Esophagus muscularis mucosa (tissue), 4 donors: ENCODE measurements at regions not wholly inside any gene's neighbourhood (a gene's known extent, or its start where the extent isn't known, plus 50 kb on each side); places are given as distances from the start of the nearest gene placed in this dataset.

Experiments
- DNase-seq: peaks from one replicate; pipeline ENCODE4 v3.0.0-alpha.2; 2017; ENCODE audit errors: extremely low spot score
- H3K27ac ChIP-seq, 4 donors: fragments of 200-600 bp; sonication (generic); replicated peaks in 1 of 4; 1 replicate in 3 of 4; 2 replicates in 1 of 4; pipeline ENCODE4 v1.5.1; 2016 to 2019; ENCODE audit warnings: mild to moderate bottlenecking in 1 of 4
- H3K27me3 ChIP-seq, 4 donors: fragments of 200-600 bp; sonication (generic); one replicate each; pipeline versions ENCODE4 v1.5.1 to v1.6.0; 2016 to 2019
- H3K36me3 ChIP-seq, 4 donors: fragments of 200-600 bp; sonication (generic); one replicate each; pipeline ENCODE4 v1.5.1; 2016 to 2019
- H3K4me1 ChIP-seq, 4 donors: fragments of 200-600 bp; sonication (generic); one replicate each; pipeline ENCODE4 v1.5.1; 2016 to 2019
- H3K4me3 ChIP-seq, 4 donors: fragments of 200-600 bp; sonication (generic); 1 replicate in 2 of 4; 2 replicates in 2 of 4; pipeline ENCODE4 v1.5.1; 2016 to 2019; ENCODE audit warnings: mild to moderate bottlenecking in 4 of 4, moderate library complexity in 1 of 4
- H3K9me3 ChIP-seq, 4 donors: fragments of 200-600 bp; sonication (generic); 1 replicate in 3 of 4; 2 replicates in 1 of 4; pipeline ENCODE4 v1.5.1; 2016 to 2019
- EP300 ChIP-seq: sonication (generic); formaldehyde crosslinking; IDR thresholded peaks from one replicate; pipeline ENCODE4 v1.6.1; 2017; ENCODE audit warnings: antibody characterized with exemption
- POLR2A ChIP-seq: fragments of 450-650 bp; IDR thresholded peaks from one replicate; pipeline ENCODE4 v1.6.1; 2017; ENCODE audit warnings: antibody characterized with exemption, moderate library complexity, mild to moderate bottlenecking, low read depth
- POLR2AphosphoS5 ChIP-seq, 2 donors: sonication (generic); formaldehyde crosslinking; IDR thresholded peaks; one replicate each; pipeline ENCODE4 v1.6.1; 2017; ENCODE audit warnings: antibody characterized with exemption in 2 of 2
- WGBS: methylation state at CpG from one replicate; pipeline ENCODE4 v1.1.5; 2018; 5-methylcytosine and 5-hydroxymethylcytosine counted together
- intact Hi-C: fragments of 100-400 bp; cut with DNase I; formaldehyde crosslinking; loops from one replicate; pipeline ENCODE4 v1.15.1; 2023
- TF ChIP-seq, protein P1 (sequence below), 3 experiments: fragments of 200-600 bp in 2 of 3; fragments of 450-650 bp in 1 of 3; sonication (generic) in 2 of 3; IDR thresholded peaks; one replicate each; pipeline ENCODE4 v1.5.1; 2017 to 2019; ENCODE audit warnings: antibody characterized with exemption in 3 of 3, mild to moderate bottlenecking in 2 of 3, moderate library complexity in 1 of 3

DNA sequence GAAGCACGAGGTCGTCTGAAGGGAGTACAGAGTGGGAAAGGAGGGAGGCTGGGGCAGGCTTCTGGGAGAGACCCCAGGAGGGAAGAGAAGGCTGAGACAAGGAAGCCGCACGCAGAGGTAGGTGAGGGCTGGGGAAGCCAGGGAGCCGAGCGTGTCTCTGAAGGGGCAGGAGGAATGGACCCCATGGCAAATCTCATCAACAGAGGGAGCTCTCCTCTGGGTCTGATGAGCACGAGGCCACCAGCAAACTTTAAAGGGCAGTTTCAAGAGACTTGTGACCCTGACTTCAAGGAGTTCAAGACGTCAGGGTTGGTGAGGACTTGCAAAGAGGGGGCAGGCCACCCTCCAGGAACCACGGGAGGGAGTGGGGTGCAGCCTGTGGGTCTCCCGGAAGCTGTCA lies 326.2 kb upstream of the IRX2 start:
- 66% methylated on average over 10 of the region's 10 CpGs for WGBS

DNA sequence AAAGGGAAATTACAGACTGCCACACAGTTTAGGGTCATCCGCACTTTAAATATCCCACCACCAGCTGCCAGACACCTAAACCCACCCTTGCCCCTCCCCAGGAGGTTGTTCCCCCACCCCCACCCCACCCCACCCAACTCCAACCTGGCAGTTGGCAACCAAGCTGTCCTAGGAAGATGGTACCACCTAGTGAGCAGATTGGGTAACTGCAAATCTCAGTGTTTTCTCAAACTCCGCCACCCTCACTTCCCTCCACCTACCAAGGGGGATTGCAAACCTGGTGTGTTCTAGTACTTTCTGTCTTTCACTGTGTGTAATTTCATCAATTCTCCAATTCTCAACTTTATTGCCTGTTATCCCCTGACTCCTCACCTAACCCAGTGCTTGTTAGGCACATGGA lies 323.8 kb upstream of the IRX2 start:
- TF ChIP-seq, protein P1, sequence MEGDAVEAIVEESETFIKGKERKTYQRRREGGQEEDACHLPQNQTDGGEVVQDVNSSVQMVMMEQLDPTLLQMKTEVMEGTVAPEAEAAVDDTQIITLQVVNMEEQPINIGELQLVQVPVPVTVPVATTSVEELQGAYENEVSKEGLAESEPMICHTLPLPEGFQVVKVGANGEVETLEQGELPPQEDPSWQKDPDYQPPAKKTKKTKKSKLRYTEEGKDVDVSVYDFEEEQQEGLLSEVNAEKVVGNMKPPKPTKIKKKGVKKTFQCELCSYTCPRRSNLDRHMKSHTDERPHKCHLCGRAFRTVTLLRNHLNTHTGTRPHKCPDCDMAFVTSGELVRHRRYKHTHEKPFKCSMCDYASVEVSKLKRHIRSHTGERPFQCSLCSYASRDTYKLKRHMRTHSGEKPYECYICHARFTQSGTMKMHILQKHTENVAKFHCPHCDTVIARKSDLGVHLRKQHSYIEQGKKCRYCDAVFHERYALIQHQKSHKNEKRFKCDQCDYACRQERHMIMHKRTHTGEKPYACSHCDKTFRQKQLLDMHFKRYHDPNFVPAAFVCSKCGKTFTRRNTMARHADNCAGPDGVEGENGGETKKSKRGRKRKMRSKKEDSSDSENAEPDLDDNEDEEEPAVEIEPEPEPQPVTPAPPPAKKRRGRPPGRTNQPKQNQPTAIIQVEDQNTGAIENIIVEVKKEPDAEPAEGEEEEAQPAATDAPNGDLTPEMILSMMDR (IDR thresholded peaks at IDR 0.05) = no peak
- TF ChIP-seq EP300 (no peak), POLR2AphosphoS5 (IDR thresholded peaks at IDR 0.05) (no peak), POLR2A (no peak)
- Histone ChIP-seq H3K27me3 (peaks cover 0 to 9% (median 0%) of the 10 kb centered on the region in 4 donors), H3K36me3 (no peaks in the 10 kb centered on the region), H3K4me1 (no peaks in the 10 kb centered on the region), H3K4me3 (no peak overlapping the region), H3K27ac (no peak overlapping the region), H3K9me3 (peaks cover 0 to 36% (median 19%) of the 10 kb centered on the region in 4 donors)
- WGBS = 72% methylated on average over 2 of the region's 2 CpGs
- DNase-seq = no peak
- intact Hi-C loops = no loop called here

More for the DNA sequence above, 326.2 kb upstream of the IRX2 start:
- H3K4me1 ChIP-seq = no peaks in the 10 kb centered on the region
- TF ChIP-seq, protein P1 (IDR thresholded peaks at IDR 0.05) = no peak
- TF ChIP-seq EP300 (no peak), POLR2A (no peak), POLR2AphosphoS5 (IDR thresholded peaks at IDR 0.05) (no peak)
- DNase-seq = no peak
- peaks cover 0 to 9% (median 0%) of the 10 kb centered on the region in 4 donors for H3K27me3 ChIP-seq
- no peak overlapping the region for H3K27ac ChIP-seq
- no peaks in the 10 kb centered on the region for H3K36me3 ChIP-seq
- no peak overlapping the region for H3K4me3 ChIP-seq
- H3K9me3 ChIP-seq = peaks cover 0 to 23% (median 15%) of the 10 kb centered on the region in 4 donors
- intact Hi-C loops = no loop called here

DNA sequence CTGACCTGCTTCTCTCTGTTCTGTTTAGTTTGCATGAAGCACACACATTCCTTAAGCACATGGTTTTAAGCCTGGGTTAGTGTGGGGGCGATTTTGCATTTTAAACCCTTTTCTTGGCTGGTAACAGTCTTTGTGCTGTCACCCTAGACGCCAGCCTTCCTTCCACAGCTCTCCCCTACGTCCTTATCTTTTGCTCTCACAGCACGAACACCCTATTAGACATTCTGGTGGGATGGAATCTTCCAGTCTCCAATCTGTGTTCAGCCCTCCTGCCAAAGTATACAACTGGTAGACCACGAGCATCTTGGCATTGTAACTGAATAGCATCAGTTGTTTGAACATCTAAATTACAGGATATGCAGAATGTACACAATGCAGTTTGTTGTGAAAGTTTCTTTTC lies 316.9 kb upstream of the IRX2 start:
- Histone ChIP-seq H3K9me3 (peaks cover 0 to 19% (median 5%) of the 10 kb centered on the region in 4 donors), H3K27me3 (peaks cover 0 to 6% (median 0%) of the 10 kb centered on the region in 4 donors), H3K4me3 (no peak overlapping the region), H3K27ac (no peak overlapping the region), H3K36me3 (no peaks in the 10 kb centered on the region), H3K4me1 (no peaks in the 10 kb centered on the region)
- DNase-seq = no peak
- intact Hi-C loops = no loop called here
- no peak for TF ChIP-seq POLR2A
- no peak for TF ChIP-seq EP300
- TF ChIP-seq POLR2AphosphoS5 (IDR thresholded peaks at IDR 0.05) = no peak
- TF ChIP-seq, protein P1 (IDR thresholded peaks at IDR 0.05) = no peak
- WGBS = 45% methylated on average over 5 of the region's 5 CpGs

DNA sequence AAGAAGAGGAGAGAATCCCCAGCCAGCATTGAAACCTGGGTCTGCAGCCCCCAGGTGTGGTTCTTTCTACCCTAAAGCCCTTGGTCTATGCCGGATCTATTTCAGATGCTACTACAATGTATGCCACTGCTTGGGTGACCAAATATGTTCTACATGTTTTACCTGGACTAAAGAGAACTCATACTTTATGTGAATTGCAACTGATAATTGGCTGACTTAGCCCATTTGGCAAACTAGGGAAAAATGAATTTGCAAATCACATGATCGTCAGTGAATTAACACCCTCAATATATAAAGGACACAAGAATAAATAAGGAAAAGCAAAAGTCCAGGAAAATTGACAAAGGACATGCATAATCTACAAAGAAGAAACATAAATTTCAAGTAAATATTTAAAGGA lies 308.8 kb upstream of the IRX2 start:
- 94% methylated on average over 2 of the region's 2 CpGs for WGBS
- DNase-seq = no peak
- no peak for TF ChIP-seq EP300
- no peak for TF ChIP-seq POLR2AphosphoS5 (IDR thresholded peaks at IDR 0.05)
- no peak for TF ChIP-seq POLR2A
- TF ChIP-seq, protein P1 (IDR thresholded peaks at IDR 0.05) = no peak
- peaks cover 0 to 22% (median 0%) of the 10 kb centered on the region in 4 donors for H3K27me3 ChIP-seq
- H3K36me3 ChIP-seq = no peaks in the 10 kb centered on the region
- no peak overlapping the region for H3K4me3 ChIP-seq
- peaks cover 0 to 19% (median 11%) of the 10 kb centered on the region in 4 donors for H3K9me3 ChIP-seq
- no peaks in the 10 kb centered on the region for H3K4me1 ChIP-seq
- no peak overlapping the region for H3K27ac ChIP-seq
- intact Hi-C loops = no loop called here

DNA sequence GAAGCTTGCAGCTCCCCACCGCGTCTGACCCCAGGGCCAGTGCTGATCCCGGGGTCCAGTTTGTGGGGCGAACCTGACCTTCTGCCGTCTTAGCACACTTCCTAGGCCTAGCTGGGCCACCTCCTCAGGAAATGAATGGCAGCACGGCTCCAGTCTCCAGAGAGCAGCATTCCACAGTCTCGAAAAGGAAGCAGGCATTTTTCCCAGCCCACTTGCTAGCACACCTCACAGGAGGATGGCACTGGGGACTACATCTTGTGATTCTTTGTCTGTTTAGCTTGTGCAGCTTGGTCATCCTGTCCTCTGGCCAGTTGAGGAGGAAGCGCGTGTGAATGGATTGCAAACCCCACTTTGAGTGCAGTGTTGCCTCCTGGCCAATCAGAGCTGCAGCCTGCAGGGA lies 308.0 kb upstream of the IRX2 start:
- 51% methylated on average over 9 of the region's 9 CpGs for WGBS
- Histone ChIP-seq H3K4me1 (no peaks in the 10 kb centered on the region), H3K27me3 (peaks cover 0 to 22% (median 0%) of the 10 kb centered on the region in 4 donors), H3K9me3 (peaks cover 0 to 19% (median 11%) of the 10 kb centered on the region in 4 donors), H3K4me3 (no peak overlapping the region), H3K36me3 (no peaks in the 10 kb centered on the region), H3K27ac (no peak overlapping the region)
- intact Hi-C loops = no loop called here
- DNase-seq = no peak
- TF ChIP-seq POLR2A (no peak), EP300 (no peak), POLR2AphosphoS5 (IDR thresholded peaks at IDR 0.05) (no peak)
- TF ChIP-seq, protein P1 (IDR thresholded peaks at IDR 0.05) = no peak
